ENCODE measurements at regions not wholly inside any gene's neighbourhood (a gene's known extent, or its start where the extent isn't known, plus 50 kb on each side); places are given as distances from the start of the nearest gene placed in this dataset.
"Not testable (repeated sequence)": the region's sequence is repeated elsewhere in the genome, so short reads cannot be mapped to it uniquely, and the experiment has no call there.

DNA sequence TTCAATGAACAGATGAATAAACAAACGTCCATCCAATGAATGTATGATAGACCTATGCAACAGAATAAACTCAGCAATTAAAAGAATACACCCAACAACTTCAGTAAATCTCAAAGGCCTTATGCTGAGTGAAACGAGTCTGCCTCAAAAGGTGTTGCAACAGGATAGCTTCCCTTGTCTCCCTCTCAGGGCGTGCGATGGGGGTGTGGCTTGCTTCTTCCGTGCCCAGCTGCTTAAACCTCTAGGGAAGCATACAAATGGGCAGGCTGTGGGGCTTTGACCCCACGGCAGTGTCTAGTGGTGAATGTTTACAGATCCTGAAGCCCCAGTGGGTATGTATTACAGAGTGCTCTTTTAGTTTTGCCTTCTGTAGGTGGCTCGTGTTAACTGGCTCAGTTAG, 87.0 kb upstream of the CCL21 start:
- no peak for DNase-seq (ENCODE audit: extremely low read depth, low read depth, low spot score)

DNA sequence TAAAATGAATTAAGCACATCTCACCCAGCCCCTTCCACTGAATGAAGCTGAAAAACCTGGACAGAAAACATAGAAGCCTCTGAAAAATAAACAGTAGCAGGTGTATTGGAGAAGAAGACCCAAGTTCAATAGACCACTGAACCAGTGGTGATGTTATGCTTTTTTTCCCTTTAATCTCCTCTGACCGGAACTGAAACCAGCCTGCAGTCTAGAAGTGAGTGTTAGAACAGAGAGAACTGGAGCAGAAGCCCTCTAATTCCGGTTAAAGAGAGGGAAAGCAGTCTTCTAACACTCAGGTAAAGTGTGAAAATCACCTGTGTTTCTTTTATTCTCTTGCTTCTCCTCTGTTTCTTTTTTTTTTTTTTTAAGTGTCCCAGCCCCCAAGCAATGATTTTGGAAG, 83.5 kb upstream of the CCL21 start:
- no peak for DNase-seq (ENCODE audit: extremely low read depth, low read depth, low spot score)

DNA sequence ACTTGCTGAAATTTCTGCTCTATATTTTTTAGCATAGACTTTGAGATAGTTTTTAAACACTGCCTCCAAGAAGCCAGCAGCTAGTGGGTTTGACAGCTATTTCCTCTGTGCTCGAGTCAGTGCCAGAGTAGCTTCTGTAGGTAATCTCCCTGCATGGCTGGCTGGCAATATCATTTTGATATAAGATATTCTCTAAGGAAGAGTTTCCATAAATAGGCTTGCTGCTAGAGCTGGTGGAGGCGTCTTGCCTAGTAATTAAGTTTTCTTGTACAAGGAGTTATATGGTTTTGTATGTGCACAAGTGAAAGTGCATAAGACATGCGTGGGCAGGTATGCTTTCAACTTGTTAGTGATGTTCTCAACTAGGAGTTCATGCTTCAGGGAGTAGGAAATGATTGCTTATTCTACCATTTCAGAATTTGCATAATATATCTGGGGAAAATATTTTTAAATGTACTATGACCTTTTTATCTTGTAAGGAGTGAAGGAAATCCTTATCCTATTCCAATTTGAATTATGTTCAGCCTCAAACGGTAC, 74.1 kb upstream of the CCL21 start:
- DNase-seq (ENCODE audit: extremely low read depth, low read depth, low spot score): no peak

DNA sequence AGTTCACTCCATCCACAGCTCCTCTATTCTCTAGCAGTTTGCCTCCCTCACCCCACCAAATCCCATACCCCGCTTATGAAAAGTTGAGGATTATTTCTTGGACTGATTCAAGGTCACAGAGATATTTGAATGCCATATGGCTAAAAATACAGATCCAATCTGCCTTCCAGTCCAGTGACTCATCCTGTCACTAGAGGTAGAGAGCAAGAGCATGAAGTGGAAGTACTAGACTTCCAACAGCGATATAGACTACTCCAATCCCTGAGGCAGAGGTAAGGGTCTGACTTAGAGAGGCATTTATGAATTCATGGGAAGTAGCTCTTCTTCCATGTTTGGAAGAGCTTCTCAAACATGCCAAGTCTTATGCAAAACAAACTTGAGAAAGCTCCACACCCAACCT, 72.4 kb upstream of the CCL21 start:
- DNase-seq (ENCODE audit: extremely low read depth, low read depth, low spot score): no peak

DNA sequence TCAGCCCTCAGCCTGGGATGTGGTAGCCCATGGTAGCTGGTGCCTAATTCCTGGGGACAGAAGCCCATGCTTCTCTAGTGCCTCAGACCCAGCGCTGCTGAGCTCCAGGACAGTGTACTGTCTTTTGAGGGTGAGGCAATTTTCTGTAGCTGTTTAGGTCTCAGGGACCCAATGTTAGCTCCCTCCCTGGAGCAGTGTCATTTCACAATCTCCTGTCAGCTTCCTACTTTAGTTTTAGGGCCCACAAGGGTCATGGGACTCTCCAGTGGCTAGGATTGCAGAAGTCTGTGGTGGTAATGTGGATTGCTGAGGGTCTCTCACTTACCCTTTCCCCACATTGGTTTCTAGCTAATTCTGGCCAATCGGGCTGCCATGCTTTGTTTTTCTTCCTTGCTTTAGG, 67.7 kb upstream of the CCL21 start:
- DNase-seq (ENCODE audit: extremely low read depth, low read depth, low spot score): no peak

DNA sequence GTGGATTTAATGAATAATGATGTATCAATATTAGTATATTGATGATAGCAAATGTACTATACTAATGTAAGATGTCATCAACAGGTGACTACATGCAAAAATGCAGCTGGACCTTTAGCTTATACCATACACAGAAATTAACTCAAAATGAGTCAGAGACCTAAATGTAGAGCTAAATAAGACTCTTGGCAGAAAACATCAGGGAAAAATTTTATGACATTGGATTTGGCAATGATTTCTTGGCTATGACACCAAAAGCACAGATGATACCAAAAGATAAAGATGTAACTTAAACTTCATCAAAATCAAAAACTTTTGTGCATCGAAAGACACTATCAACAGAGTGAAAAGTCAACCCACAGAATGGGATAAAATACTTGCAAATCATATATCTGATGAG, 64.0 kb upstream of the CCL21 start:
- DNase-seq (ENCODE audit: extremely low read depth, low read depth, low spot score): no peak

- no peak for DNase-seq (ENCODE audit: extremely low read depth, low read depth, low spot score)
Measured at GRCh38 chr9:34773306-34773910, 63.5 kb upstream of the CCL21 start.

- no peak for DNase-seq (ENCODE audit: extremely low read depth, low read depth, low spot score)
Measured at GRCh38 chr9:34771007-34771406, 61.1 kb upstream of the CCL21 start.

DNA sequence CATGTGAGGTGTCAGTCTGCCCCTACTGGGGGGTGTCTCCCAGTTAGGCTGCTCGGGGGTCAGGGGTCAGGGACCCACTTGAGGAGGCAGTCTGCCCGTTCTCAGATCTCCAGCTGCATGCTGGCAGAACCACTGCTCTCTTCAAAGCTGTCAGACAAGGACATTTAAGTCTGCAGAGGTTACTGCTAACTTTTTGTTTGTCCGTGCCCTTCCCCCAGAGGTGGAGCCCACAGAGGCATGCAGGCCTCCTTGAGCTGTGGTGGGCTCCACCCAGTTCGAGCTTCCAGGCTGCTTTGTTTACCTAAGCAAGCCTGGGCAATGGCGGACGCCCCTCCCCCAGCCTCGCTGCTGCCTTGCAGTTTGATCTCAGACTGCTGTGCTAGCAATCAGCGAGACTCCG, 57.2 kb upstream of the CCL21 start:
- DNase-seq (ENCODE audit: extremely low read depth, low read depth, low spot score): not testable (repeated sequence)

DNA sequence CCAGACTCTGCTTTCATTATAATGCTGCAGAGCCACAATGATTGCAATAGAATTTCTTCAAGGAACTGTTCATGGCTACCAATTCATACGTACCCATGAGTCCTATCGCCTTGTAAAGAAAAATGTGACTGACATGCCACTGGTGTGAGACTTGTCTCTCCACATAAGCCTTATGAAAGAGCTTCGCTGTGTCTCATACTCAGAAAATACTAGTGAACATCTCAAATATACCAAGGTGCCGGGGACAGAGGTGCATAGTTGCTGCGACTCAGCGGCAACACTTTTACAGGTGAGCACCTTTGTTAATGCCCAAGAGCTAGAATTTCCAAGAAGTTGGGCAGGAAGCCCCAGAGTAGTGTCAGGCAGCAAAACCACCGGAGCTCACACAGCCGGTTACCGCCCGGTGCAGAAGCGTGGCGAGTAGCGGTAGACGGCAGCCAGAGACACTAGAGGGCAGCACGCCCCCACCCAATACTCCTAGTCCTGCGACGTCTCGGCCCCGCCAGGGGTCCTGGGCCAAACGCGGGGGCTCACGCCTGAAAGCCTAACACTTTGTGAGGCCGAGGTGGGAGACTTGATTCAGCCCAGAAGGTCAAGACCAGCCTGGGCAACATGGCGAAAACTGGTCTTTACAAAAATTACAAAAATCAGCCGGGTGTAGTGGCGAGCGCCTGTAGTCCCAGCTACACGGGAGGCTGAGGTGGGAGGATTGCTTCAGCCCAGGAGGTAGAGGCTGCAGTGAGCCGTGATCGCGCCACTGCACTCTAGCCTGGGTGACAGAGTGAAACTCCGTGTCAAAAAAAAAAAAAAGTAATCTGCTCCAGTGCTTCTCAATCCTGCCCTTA, 50.5 kb upstream of the CCL21 start:
- not testable (repeated sequence) for DNase-seq (ENCODE audit: extremely low read depth, low read depth, low spot score)

All from glomerular endothelial cell (primary cell).